ENCODE measurements at regions not wholly inside any gene's neighbourhood (a gene's known extent, or its start where the extent isn't known, plus 50 kb on each side); places are given as distances from the start of the nearest gene placed in this dataset.
A peak's percentile ranks its signal among the peaks of the same experiment; 100 is the strongest.

- H3K9ac ChIP-seq (ENCODE audit: extremely low read depth, insufficient read length, low read length) = no peak overlapping the region
- H3K56ac ChIP-seq (ENCODE audit: insufficient read length, low read depth, low read length) = no peak overlapping the region
- no peak overlapping the region for H3T11ph ChIP-seq (ENCODE audit: low read length)
- H3K23ac ChIP-seq (ENCODE audit: insufficient read length, low read depth, low read length) = no peak overlapping the region
- no peak overlapping the region for H2BK5ac ChIP-seq (ENCODE audit: insufficient read length, low read length)
- peaks cover 2% of the 10 kb centered on the region; the same call in 1 of the 2 replicates for H3K27me3 Mint-ChIP-seq (ENCODE audit: low read depth)
- H3K36me3 Mint-ChIP-seq (ENCODE audit: insufficient read depth in 1 of 3, low read depth in 3 of 3) = no peaks in the 10 kb centered on the region
- H3K4ac ChIP-seq (ENCODE audit: low read depth, low read length) = no peak overlapping the region
- no peak overlapping the region for H2BK20ac ChIP-seq (ENCODE audit: low read depth, low read length, poor library complexity, severe bottlenecking)
- H2BK120ac ChIP-seq (ENCODE audit: low read depth, low read length, poor library complexity, severe bottlenecking) = no peak overlapping the region
- no CpG with 5 or more reads among the region's 3 CpGs for WGBS (ENCODE audit: extremely low coverage, insufficient read length, low lambda C conversion rate)
- H4K91ac ChIP-seq (ENCODE audit: insufficient read length, low read depth, low read length) = no peak overlapping the region
- no peak overlapping the region for H4K8ac ChIP-seq (replicated peaks; ENCODE audit: insufficient read length, low read depth, low read length)
- H3K4me3 Mint-ChIP-seq = no peak overlapping the region
- 0 out of 7 replicates have a peak overlapping the region, but pooled peaks of 1 of the 3 experiments have one; percentile 57 for H3K27ac Mint-ChIP-seq
- no peaks in the 10 kb centered on the region for H4K20me1 ChIP-seq (ENCODE audit: control insufficient read depth, insufficient read depth, insufficient read length)
- no peaks in the 10 kb centered on the region for H3K23me2 ChIP-seq (ENCODE audit: insufficient read length, low read depth, low read length, poor library complexity, severe bottlenecking)
- TF ChIP-seq CTCF (conservative IDR thresholded peaks at IDR 0.05) = no peak
- H3K79me1 ChIP-seq (ENCODE audit: insufficient read depth, low read depth, low read length, poor library complexity, severe bottlenecking) = no peaks in the 10 kb centered on the region
- DNase-seq = no peak
- H3K4me2 ChIP-seq (ENCODE audit: insufficient read depth, insufficient read length, low read length) = no peak overlapping the region
- no peaks in the 10 kb centered on the region for H3K27me3 ChIP-seq (ENCODE audit: insufficient read depth, low read length)
- H3K18ac ChIP-seq (ENCODE audit: insufficient read length, low read depth, low read length) = no peak overlapping the region
- H3K4me1 ChIP-seq (ENCODE audit: insufficient read depth, low read length) = no peaks in the 10 kb centered on the region
- H2AK5ac ChIP-seq (ENCODE audit: insufficient read length, low read length) = no peak overlapping the region
- H2BK12ac ChIP-seq (ENCODE audit: insufficient read length, low read depth, low read length) = no peak overlapping the region
- H2BK15ac ChIP-seq (ENCODE audit: low read depth, low read length) = no peak overlapping the region
- 0 out of 5 replicates have a peak, but pooled peaks cover 0 to 2% of the 10 kb centered on the region in 2 experiments for H3K9me3 Mint-ChIP-seq
- no peaks in the 10 kb centered on the region for H3K9me3 ChIP-seq (ENCODE audit: control insufficient read depth, low read depth, low read length)
- no peak overlapping the region for H3K27ac ChIP-seq (ENCODE audit: insufficient read length, low read depth, low read length)
- no peaks in the 10 kb centered on the region for H3K79me2 ChIP-seq (ENCODE audit: insufficient read depth, low read length)
- no peak overlapping the region for H2AFZ ChIP-seq (ENCODE audit: low read length)
- no peak overlapping the region for H4K5ac ChIP-seq (ENCODE audit: insufficient read length, low read depth, low read length)
- H3K4me1 Mint-ChIP-seq = 0 out of 4 replicates have a peak, but pooled peaks cover 0 to 2% of the 10 kb centered on the region in 2 experiments
- H3K14ac ChIP-seq (ENCODE audit: insufficient read depth, low read length) = no peak overlapping the region
These were observed 79.2 kb downstream of the CNTN3 start for GRCh38 chr3:74535281-74535680.

All from H9 (cell line).